ENCODE measurements at regions not wholly inside any gene's neighbourhood (a gene's known extent, or its start where the extent isn't known, plus 50 kb on each side); places are given as distances from the start of the nearest gene placed in this dataset.
A peak's percentile ranks its signal among the peaks of the same experiment; 100 is the strongest.

- TF ChIP-seq NANOG (IDR thresholded peaks at IDR 0.05; ENCODE audit: insufficient read depth, low read depth, low read length, poor library complexity, severe bottlenecking) (no peak), POLR2AphosphoS5 (IDR thresholded peaks at IDR 0.05; ENCODE audit: low read depth, low read length) (peak; percentile 53; the same call in 1 of the 2 replicates), ATF3 (IDR thresholded peaks at IDR 0.05; ENCODE audit: insufficient read depth, low read depth, low read length) (no peak), TAF1 (IDR thresholded peaks at IDR 0.05; ENCODE audit: low read depth, low read length) (peak; percentile 52; the same call in 1 of the 2 replicates), BRCA1 (IDR thresholded peaks at IDR 0.05; ENCODE audit: low read depth, low read length) (no peak), PHF8 (conservative IDR thresholded peaks at IDR 0.05; ENCODE audit: low read depth, low read length) (0 out of 2 replicates have a peak, but pooled peaks have one; percentile 21), JUND (IDR thresholded peaks at IDR 0.05; ENCODE audit: low read length) (peak; percentile 30; the same call in 1 of the 2 replicates), RNF2 (IDR thresholded peaks at IDR 0.05; ENCODE audit: borderline replicate concordance, low read depth, low read length, missing control alignments, poor library complexity, severe bottlenecking) (no peak), RBBP5 (IDR thresholded peaks at IDR 0.05; ENCODE audit: borderline replicate concordance, low read depth, low read length) (no peak)
These were observed 50.9 kb upstream of the EZR start (continued) for GRCh38 chr6:158869826-158870648.

Data from H1 (cell line).